ENCODE measurements at regions not wholly inside any gene's neighbourhood (a gene's known extent, or its start where the extent isn't known, plus 50 kb on each side); places are given as distances from the start of the nearest gene placed in this dataset.

- Histone ChIP-seq H3K9me3 (ENCODE audit: control insufficient read depth, low read length) (peaks cover 4% of the 10 kb centered on the region), H4K91ac (ENCODE audit: low read length) (no peak overlapping the region), H3K14ac (ENCODE audit: low read length in 2 of 2) (no peak overlapping the region), H3K4me2 (ENCODE audit: low read length, poor library complexity, severe bottlenecking) (no peak overlapping the region), H3K79me1 (replicated peaks; ENCODE audit: low read length, poor library complexity, severe bottlenecking) (no peaks in the 10 kb centered on the region), H3K36me3 (ENCODE audit: control insufficient read depth in 1 of 2, insufficient read depth in 2 of 2, low read depth in 1 of 2, low read length in 2 of 2) (no peaks in the 10 kb centered on the region), H3K4me1 (ENCODE audit: control insufficient read depth, insufficient read depth, low read depth, low read length) (no peaks in the 10 kb centered on the region), H3K27ac (ENCODE audit: low read length, poor library complexity, severe bottlenecking) (peak overlapping the region; percentile 59), H3K4ac (ENCODE audit: low read depth in 1 of 2, low read length in 2 of 2) (no peak overlapping the region), H3K9ac (ENCODE audit: low read length) (peak overlapping the region; percentile 76), H2AK5ac (ENCODE audit: low read length, severe bottlenecking) (no peak overlapping the region), H3K23ac (ENCODE audit: low read length in 2 of 2) (no peak overlapping the region), H2BK12ac (ENCODE audit: low read length in 2 of 2) (no peak overlapping the region), H2AFZ (ENCODE audit: low read depth, low read length) (no peak overlapping the region), H4K8ac (ENCODE audit: low read length) (no peak overlapping the region), H3K27me3 (ENCODE audit: control insufficient read depth in 1 of 2, insufficient read depth in 1 of 2, low read length in 2 of 2) (no peaks in the 10 kb centered on the region), H2BK120ac (ENCODE audit: low read depth, low read length) (no peak overlapping the region), H3K18ac (ENCODE audit: low read depth in 1 of 2, low read length in 2 of 2) (no peak overlapping the region), H3K4me3 (ENCODE audit: insufficient read depth in 1 of 2, low read depth in 1 of 2, low read length in 2 of 2) (no peak overlapping the region), H2BK15ac (ENCODE audit: low read depth, poor library complexity, severe bottlenecking) (no peak overlapping the region), H2BK5ac (ENCODE audit: low read depth, low read length, poor library complexity, severe bottlenecking) (no peak overlapping the region)
- DNase-seq: no peak
- 81% methylated on average over 5 of the region's 5 CpGs for WGBS
Measured at GRCh38 chr4:181007751-181008150, 1235.5 kb upstream of the TENM3 start.

- H2BK12ac ChIP-seq (ENCODE audit: low read length in 2 of 2): no peak overlapping the region
- no peak overlapping the region for H2AFZ ChIP-seq (ENCODE audit: low read depth, low read length)
- WGBS: 72% methylated on average over 4 of the region's 4 CpGs
- H3K18ac ChIP-seq (ENCODE audit: low read depth in 1 of 2, low read length in 2 of 2): no peak overlapping the region
- H3K27ac ChIP-seq (ENCODE audit: low read length, poor library complexity, severe bottlenecking): peak overlapping the region; percentile 67
- no peak overlapping the region for H3K4me2 ChIP-seq (ENCODE audit: low read length, poor library complexity, severe bottlenecking)
- no peak overlapping the region for H3K14ac ChIP-seq (ENCODE audit: low read length in 2 of 2)
- peaks cover 8% of the 10 kb centered on the region for H3K9me3 ChIP-seq (ENCODE audit: control insufficient read depth, low read length)
- H4K91ac ChIP-seq (ENCODE audit: low read length): no peak overlapping the region
- no peak overlapping the region for H4K8ac ChIP-seq (ENCODE audit: low read length)
- H2BK15ac ChIP-seq (ENCODE audit: low read depth, poor library complexity, severe bottlenecking): no peak overlapping the region
- no peak overlapping the region for H3K23ac ChIP-seq (ENCODE audit: low read length in 2 of 2)
- no peaks in the 10 kb centered on the region for H3K79me1 ChIP-seq (replicated peaks; ENCODE audit: low read length, poor library complexity, severe bottlenecking)
- no peak overlapping the region for H3K9ac ChIP-seq (ENCODE audit: low read length)
- H2BK5ac ChIP-seq (ENCODE audit: low read depth, low read length, poor library complexity, severe bottlenecking): no peak overlapping the region
- no peaks in the 10 kb centered on the region for H3K27me3 ChIP-seq (ENCODE audit: control insufficient read depth in 1 of 2, insufficient read depth in 1 of 2, low read length in 2 of 2)
- H3K4me3 ChIP-seq (ENCODE audit: insufficient read depth in 1 of 2, low read depth in 1 of 2, low read length in 2 of 2): no peak overlapping the region
- H2BK120ac ChIP-seq (ENCODE audit: low read depth, low read length): no peak overlapping the region
- no peaks in the 10 kb centered on the region for H3K4me1 ChIP-seq (ENCODE audit: control insufficient read depth, insufficient read depth, low read depth, low read length)
- H3K4ac ChIP-seq (ENCODE audit: low read depth in 1 of 2, low read length in 2 of 2): no peak overlapping the region
- DNase-seq: no peak
- H3K36me3 ChIP-seq (ENCODE audit: control insufficient read depth in 1 of 2, insufficient read depth in 2 of 2, low read depth in 1 of 2, low read length in 2 of 2): no peaks in the 10 kb centered on the region
- no peak overlapping the region for H2AK5ac ChIP-seq (ENCODE audit: low read length, severe bottlenecking)
Measured at GRCh38 chr4:181008164-181008563, 1235.0 kb upstream of the TENM3 start.

GRCh38 chr4:181013162-181013561 is 1230.0 kb upstream of the TENM3 start:
- Histone ChIP-seq H3K9me3 (ENCODE audit: control insufficient read depth, low read length) (peaks cover 28% of the 10 kb centered on the region), H2BK15ac (ENCODE audit: low read depth, poor library complexity, severe bottlenecking) (no peak overlapping the region), H2AK5ac (ENCODE audit: low read length, severe bottlenecking) (no peak overlapping the region), H2BK120ac (ENCODE audit: low read depth, low read length) (no peak overlapping the region), H3K27me3 (ENCODE audit: control insufficient read depth in 1 of 2, insufficient read depth in 1 of 2, low read length in 2 of 2) (no peaks in the 10 kb centered on the region), H3K27ac (ENCODE audit: low read length, poor library complexity, severe bottlenecking) (no peak overlapping the region), H3K4ac (ENCODE audit: low read depth in 1 of 2, low read length in 2 of 2) (no peak overlapping the region), H3K23ac (ENCODE audit: low read length in 2 of 2) (no peak overlapping the region), H3K4me1 (ENCODE audit: control insufficient read depth, insufficient read depth, low read depth, low read length) (no peaks in the 10 kb centered on the region), H3K14ac (ENCODE audit: low read length in 2 of 2) (no peak overlapping the region), H3K79me1 (replicated peaks; ENCODE audit: low read length, poor library complexity, severe bottlenecking) (no peaks in the 10 kb centered on the region), H4K8ac (ENCODE audit: low read length) (no peak overlapping the region), H2BK5ac (ENCODE audit: low read depth, low read length, poor library complexity, severe bottlenecking) (no peak overlapping the region), H3K36me3 (ENCODE audit: control insufficient read depth in 1 of 2, insufficient read depth in 2 of 2, low read depth in 1 of 2, low read length in 2 of 2) (no peaks in the 10 kb centered on the region), H4K91ac (ENCODE audit: low read length) (no peak overlapping the region), H3K4me3 (ENCODE audit: insufficient read depth in 1 of 2, low read depth in 1 of 2, low read length in 2 of 2) (no peak overlapping the region), H3K4me2 (ENCODE audit: low read length, poor library complexity, severe bottlenecking) (no peak overlapping the region), H2AFZ (ENCODE audit: low read depth, low read length) (no peak overlapping the region), H3K18ac (ENCODE audit: low read depth in 1 of 2, low read length in 2 of 2) (no peak overlapping the region), H2BK12ac (ENCODE audit: low read length in 2 of 2) (no peak overlapping the region), H3K9ac (ENCODE audit: low read length) (no peak overlapping the region)
- DNase-seq: no peak
- 63% methylated on average over 4 of the region's 5 CpGs for WGBS

- Histone ChIP-seq H3K27ac (ENCODE audit: low read length, poor library complexity, severe bottlenecking) (no peak overlapping the region), H3K9me3 (ENCODE audit: control insufficient read depth, low read length) (peaks cover 25% of the 10 kb centered on the region), H3K36me3 (ENCODE audit: control insufficient read depth in 1 of 2, insufficient read depth in 2 of 2, low read depth in 1 of 2, low read length in 2 of 2) (no peaks in the 10 kb centered on the region), H2BK15ac (ENCODE audit: low read depth, poor library complexity, severe bottlenecking) (no peak overlapping the region), H2BK12ac (ENCODE audit: low read length in 2 of 2) (no peak overlapping the region), H3K18ac (ENCODE audit: low read depth in 1 of 2, low read length in 2 of 2) (no peak overlapping the region), H3K4me3 (ENCODE audit: insufficient read depth in 1 of 2, low read depth in 1 of 2, low read length in 2 of 2) (no peak overlapping the region), H2AK5ac (ENCODE audit: low read length, severe bottlenecking) (no peak overlapping the region), H2BK5ac (ENCODE audit: low read depth, low read length, poor library complexity, severe bottlenecking) (no peak overlapping the region), H3K4me1 (ENCODE audit: control insufficient read depth, insufficient read depth, low read depth, low read length) (no peaks in the 10 kb centered on the region), H4K91ac (ENCODE audit: low read length) (no peak overlapping the region), H3K14ac (ENCODE audit: low read length in 2 of 2) (no peak overlapping the region), H3K9ac (ENCODE audit: low read length) (no peak overlapping the region), H3K23ac (ENCODE audit: low read length in 2 of 2) (no peak overlapping the region), H2BK120ac (ENCODE audit: low read depth, low read length) (no peak overlapping the region), H3K4ac (ENCODE audit: low read depth in 1 of 2, low read length in 2 of 2) (no peak overlapping the region), H3K79me1 (replicated peaks; ENCODE audit: low read length, poor library complexity, severe bottlenecking) (no peaks in the 10 kb centered on the region), H3K4me2 (ENCODE audit: low read length, poor library complexity, severe bottlenecking) (no peak overlapping the region), H4K8ac (ENCODE audit: low read length) (no peak overlapping the region), H2AFZ (ENCODE audit: low read depth, low read length) (no peak overlapping the region), H3K27me3 (ENCODE audit: control insufficient read depth in 1 of 2, insufficient read depth in 1 of 2, low read length in 2 of 2) (no peaks in the 10 kb centered on the region)
- WGBS: 91% methylated on average over 3 of the region's 5 CpGs
- no peak for DNase-seq
Measured at GRCh38 chr4:181017038-181017437, 1226.2 kb upstream of the TENM3 start.

Measured in mesenchymal stem cell (in vitro differentiated cells and primary cell).